ENCODE measurements at regions not wholly inside any gene's neighbourhood (a gene's known extent, or its start where the extent isn't known, plus 50 kb on each side); places are given as distances from the start of the nearest gene placed in this dataset.
A peak's percentile ranks its signal among the peaks of the same experiment; 100 is the strongest.

- DNase-seq: no peak
Observed at GRCh38 chr17:11077673-11078072, 163.3 kb upstream of the SHISA6 start.

GRCh38 chr17:11074451-11074850 is 166.6 kb upstream of the SHISA6 start:
- no peak for DNase-seq

GRCh38 chr17:11056926-11057325 is 184.1 kb upstream of the SHISA6 start:
- DNase-seq: no peak

GRCh38 chr17:11053846-11054245 is 187.2 kb upstream of the SHISA6 start:
- no peak for DNase-seq

- no peak for DNase-seq
Observed at GRCh38 chr17:11049539-11049938, 191.5 kb upstream of the SHISA6 start.

- DNase-seq: no peak
Observed at GRCh38 chr17:11047228-11047627, 193.8 kb upstream of the SHISA6 start.

- DNase-seq: no peak
Observed at GRCh38 chr17:11039342-11039741, 201.5 kb upstream of the PIRT start.

- no peak for DNase-seq
Observed at GRCh38 chr17:11035681-11036080, 197.8 kb upstream of the PIRT start.

GRCh38 chr17:11031787-11032186 is 193.9 kb upstream of the PIRT start:
- no peak for DNase-seq

- no peak for DNase-seq
Observed at GRCh38 chr17:11029791-11030190, 191.9 kb upstream of the PIRT start.

GRCh38 chr17:11028349-11028748 is 190.5 kb upstream of the PIRT start:
- DNase-seq: no peak

- no peak for DNase-seq
Observed at GRCh38 chr17:11026903-11027302, 189.0 kb upstream of the PIRT start.

GRCh38 chr17:11023639-11024479 is 186.0 kb upstream of the PIRT start:
- peak; percentile 22 for DNase-seq

GRCh38 chr17:11006530-11006929 is 168.6 kb upstream of the PIRT start:
- no peak for DNase-seq

- DNase-seq: no peak
Observed at GRCh38 chr17:11005940-11006339, 168.1 kb upstream of the PIRT start.

GRCh38 chr17:11002417-11002816 is 164.5 kb upstream of the PIRT start:
- DNase-seq: no peak

- DNase-seq: no peak
Observed at GRCh38 chr17:11001651-11002050, 163.8 kb upstream of the PIRT start.

- DNase-seq: no peak
Observed at GRCh38 chr17:10999484-10999883, 161.6 kb upstream of the PIRT start.

GRCh38 chr17:10993126-10993525 is 155.2 kb upstream of the PIRT start:
- no peak for DNase-seq

- no peak for DNase-seq
Observed at GRCh38 chr17:10992106-10992880, 154.4 kb upstream of the PIRT start.

GRCh38 chr17:10987786-10988185 is 149.9 kb upstream of the PIRT start:
- no peak for DNase-seq

- no peak for DNase-seq
Observed at GRCh38 chr17:10984220-10984619, 146.3 kb upstream of the PIRT start.

- DNase-seq: no peak
Observed at GRCh38 chr17:10976401-10976800, 138.5 kb upstream of the PIRT start.

GRCh38 chr17:10968007-10968406 is 130.1 kb upstream of the PIRT start:
- DNase-seq: no peak

Measured in fibroblast of skin of right quadriceps (primary cell).